Hepatocyte (in vitro differentiated cells): ENCODE measurements at regions not wholly inside any gene's neighbourhood (a gene's known extent, or its start where the extent isn't known, plus 50 kb on each side); places are given as distances from the start of the nearest gene placed in this dataset.

Experiments used
- DNase-seq: peaks from one replicate; pipeline ENCODE4 v3.0.0-alpha.2; 2016; ENCODE audit warnings: low spot score
- H2AFZ ChIP-seq: fragments of 200-600 bp; sonication (generic); 2 replicates; pipeline ENCODE4 v1.6.0; 2016; ENCODE audit warnings: antibody characterized with exemption, mild to moderate bottlenecking
- H3K27ac ChIP-seq: fragments of 200-600 bp; sonication (generic); 2 replicates; pipeline ENCODE4 v1.5.1; 2016; ENCODE audit warnings: mild to moderate bottlenecking
- H3K27me3 ChIP-seq: fragments of 200-600 bp; sonication (generic); 2 replicates; pipeline ENCODE4 v1.6.1; 2016
- H3K36me3 ChIP-seq: fragments of 200-600 bp; sonication (generic); replicated peaks from 2 replicates; pipeline ENCODE4 v1.5.1; 2016; ENCODE audit warnings: low read depth; ENCODE audit not compliant: insufficient read depth
- H3K4me1 ChIP-seq: fragments of 200-600 bp; sonication (generic); 2 replicates; pipeline ENCODE4 v1.5.1; 2016; ENCODE audit warnings: mild to moderate bottlenecking, moderate library complexity; ENCODE audit not compliant: insufficient read depth
- H3K4me2 ChIP-seq: fragments of 200-600 bp; sonication (generic); 2 replicates; pipeline ENCODE4 v1.6.0; 2016
- H3K4me3 ChIP-seq: fragments of 200-600 bp; sonication (generic); 2 replicates; pipeline ENCODE4 v1.5.1; 2016; ENCODE audit warnings: mild to moderate bottlenecking
- H3K79me2 ChIP-seq: fragments of 200-600 bp; sonication (generic); 2 replicates; pipeline ENCODE4 v1.6.0; 2017; ENCODE audit warnings: mild to moderate bottlenecking
- H3K9me2 ChIP-seq: fragments of 200-600 bp; sonication (generic); replicated peaks from 2 replicates; pipeline ENCODE4 v1.6.0; 2017; ENCODE audit warnings: mild to moderate bottlenecking; ENCODE audit not compliant: insufficient read depth
- H3K9me3 ChIP-seq: fragments of 200-600 bp; sonication (generic); 2 replicates; pipeline ENCODE4 v1.5.1; 2016; ENCODE audit warnings: low read depth, mild to moderate bottlenecking
- H4K20me1 ChIP-seq: fragments of 200-600 bp; sonication (generic); 2 replicates; pipeline ENCODE4 v1.6.0; 2016; ENCODE audit warnings: mild to moderate bottlenecking; ENCODE audit not compliant: insufficient read depth, poor library complexity, severe bottlenecking
- EZH2 ChIP-seq: fragments of 200-600 bp; sonication (generic); IDR thresholded peaks from 2 replicates; pipeline ENCODE4 v1.6.1; 2016; ENCODE audit warnings: antibody characterized with exemption, mild to moderate bottlenecking, borderline replicate concordance
- EZH2phosphoT487 ChIP-seq: fragments of 200-600 bp; sonication (generic); IDR thresholded peaks from one replicate; pipeline ENCODE4 v1.6.1; 2018; ENCODE audit warnings: antibody characterized with exemption, mild to moderate bottlenecking, low read depth, moderate library complexity; ENCODE audit not compliant: unreplicated experiment, severe bottlenecking
- WGBS: methylation state at CpG from one replicate; pipeline ENCODE4 v1.1.6; 2016; ENCODE audit warnings: low lambda C conversion rate; ENCODE audit errors: missing lambda C conversion rate; 5-methylcytosine and 5-hydroxymethylcytosine counted together
- TF ChIP-seq, protein P1 (sequence below): fragments of 200-600 bp; sonication (generic); IDR thresholded peaks from 2 replicates; pipeline ENCODE4 v1.5.1; 2016; ENCODE audit warnings: antibody characterized with exemption, mild to moderate bottlenecking; ENCODE audit not compliant: poor library complexity

DNA sequence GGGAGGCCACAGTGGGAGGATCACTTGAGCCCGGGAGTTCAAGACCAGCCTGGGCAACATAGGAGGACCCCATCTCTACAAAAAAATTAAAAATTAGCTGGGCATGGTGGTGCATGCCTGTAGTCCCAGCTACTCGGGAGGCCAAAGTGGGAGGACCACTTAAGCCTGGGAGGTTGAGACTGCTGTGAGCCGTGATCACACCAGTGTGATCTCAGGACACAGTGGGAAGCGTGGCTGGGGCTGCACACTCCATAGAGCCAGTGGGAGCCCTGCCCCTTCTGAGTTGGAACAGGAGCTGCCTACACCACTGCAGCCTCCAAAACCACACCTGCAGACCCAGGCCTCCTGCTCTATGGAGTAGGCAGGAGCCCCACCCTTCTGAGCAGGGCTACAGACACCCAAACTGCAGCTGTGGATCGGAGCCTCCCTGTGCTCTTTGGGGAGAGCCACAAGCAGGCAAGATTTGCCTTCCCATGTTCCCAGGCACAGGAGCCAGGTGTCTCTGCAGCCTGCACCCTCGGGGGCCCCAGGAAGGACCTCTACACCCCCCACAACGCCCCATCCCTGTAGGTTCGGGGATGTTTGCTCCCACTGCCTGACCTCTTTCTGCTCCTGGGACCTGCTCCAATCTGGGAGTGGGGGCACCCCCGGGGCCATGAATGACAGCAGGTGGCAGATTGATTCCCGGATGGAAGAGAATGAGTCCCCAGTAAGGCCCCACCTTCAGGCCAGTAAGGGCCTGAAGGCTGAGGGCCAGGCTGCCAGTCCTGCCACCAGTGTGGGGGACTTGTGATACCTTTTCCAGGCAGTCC lies 245.4 kb downstream of the BUD13 start:
- Histone ChIP-seq H3K9me2 (no peaks in the 10 kb centered on the region), H2AFZ (no peak overlapping the region), H3K27ac (no peak overlapping the region), H3K36me3 (no peaks in the 10 kb centered on the region), H3K27me3 (peaks cover 40% of the 10 kb centered on the region), H3K9me3 (no peaks in the 10 kb centered on the region), H3K4me2 (no peak overlapping the region), H3K79me2 (no peaks in the 10 kb centered on the region), H3K4me1 (no peaks in the 10 kb centered on the region), H4K20me1 (no peaks in the 10 kb centered on the region), H3K4me3 (no peak overlapping the region)
- TF ChIP-seq EZH2: no peak
- TF ChIP-seq EZH2phosphoT487: no peak
- TF ChIP-seq, protein P1, sequence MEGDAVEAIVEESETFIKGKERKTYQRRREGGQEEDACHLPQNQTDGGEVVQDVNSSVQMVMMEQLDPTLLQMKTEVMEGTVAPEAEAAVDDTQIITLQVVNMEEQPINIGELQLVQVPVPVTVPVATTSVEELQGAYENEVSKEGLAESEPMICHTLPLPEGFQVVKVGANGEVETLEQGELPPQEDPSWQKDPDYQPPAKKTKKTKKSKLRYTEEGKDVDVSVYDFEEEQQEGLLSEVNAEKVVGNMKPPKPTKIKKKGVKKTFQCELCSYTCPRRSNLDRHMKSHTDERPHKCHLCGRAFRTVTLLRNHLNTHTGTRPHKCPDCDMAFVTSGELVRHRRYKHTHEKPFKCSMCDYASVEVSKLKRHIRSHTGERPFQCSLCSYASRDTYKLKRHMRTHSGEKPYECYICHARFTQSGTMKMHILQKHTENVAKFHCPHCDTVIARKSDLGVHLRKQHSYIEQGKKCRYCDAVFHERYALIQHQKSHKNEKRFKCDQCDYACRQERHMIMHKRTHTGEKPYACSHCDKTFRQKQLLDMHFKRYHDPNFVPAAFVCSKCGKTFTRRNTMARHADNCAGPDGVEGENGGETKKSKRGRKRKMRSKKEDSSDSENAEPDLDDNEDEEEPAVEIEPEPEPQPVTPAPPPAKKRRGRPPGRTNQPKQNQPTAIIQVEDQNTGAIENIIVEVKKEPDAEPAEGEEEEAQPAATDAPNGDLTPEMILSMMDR: no peak
- WGBS: 94% methylated on average over 10 of the region's 10 CpGs
- DNase-seq: no peak

DNA sequence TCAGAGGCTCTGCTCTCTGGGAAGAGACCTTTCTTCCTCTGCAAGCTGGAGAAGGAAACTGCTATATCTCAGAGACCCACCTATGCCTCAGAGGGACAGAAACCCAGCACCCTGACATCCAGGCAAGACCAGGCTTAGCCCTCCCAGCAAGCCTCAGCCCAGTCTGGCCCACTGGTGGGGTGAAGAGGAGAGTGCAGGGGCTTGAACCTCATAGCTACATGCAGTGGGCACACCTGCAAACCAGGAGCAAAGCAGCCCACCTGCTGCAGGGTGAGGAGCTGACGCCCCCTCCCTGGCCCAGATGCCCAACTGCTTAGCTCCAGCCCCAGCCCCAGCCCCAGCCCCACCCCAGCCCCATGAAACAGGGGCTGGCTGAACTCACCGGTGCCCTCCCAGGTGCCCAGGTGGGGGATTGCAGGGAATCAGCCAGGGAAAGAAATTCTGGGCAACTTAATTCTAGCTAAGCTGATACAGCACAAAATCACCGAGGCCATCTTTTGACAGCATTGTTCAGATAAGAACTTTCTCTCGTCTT lies 246.8 kb downstream of the BUD13 start:
- 65% methylated on average over 4 of the region's 4 CpGs for WGBS
- Histone ChIP-seq H3K79me2 (no peaks in the 10 kb centered on the region), H2AFZ (no peak overlapping the region), H4K20me1 (no peaks in the 10 kb centered on the region), H3K9me3 (no peaks in the 10 kb centered on the region), H3K27ac (no peak overlapping the region), H3K4me1 (no peaks in the 10 kb centered on the region), H3K4me2 (no peak overlapping the region), H3K36me3 (no peaks in the 10 kb centered on the region), H3K4me3 (no peak overlapping the region), H3K9me2 (no peaks in the 10 kb centered on the region), H3K27me3 (peaks cover 38% of the 10 kb centered on the region)
- no peak for DNase-seq
- TF ChIP-seq, protein P1: no peak
- TF ChIP-seq EZH2phosphoT487: no peak

DNA sequence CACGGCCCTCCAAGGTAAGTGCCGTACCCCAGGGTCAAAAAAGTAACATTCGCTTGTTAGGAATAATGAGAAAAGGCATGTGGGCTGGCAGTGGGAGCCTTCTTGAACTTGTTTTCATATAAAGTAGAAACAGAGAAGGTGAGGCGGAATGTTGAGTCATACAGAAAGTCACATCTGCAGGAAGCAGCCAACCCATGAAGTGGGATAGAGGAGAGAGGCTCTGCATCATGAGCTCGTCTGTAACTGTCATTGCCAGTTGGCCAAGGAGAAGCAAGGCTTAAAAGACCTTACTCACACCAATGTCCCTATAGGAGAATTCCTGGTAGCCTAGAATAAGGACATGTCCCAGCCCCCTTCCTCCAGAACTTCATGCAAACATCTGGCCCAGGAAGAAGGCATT lies 253.3 kb downstream of the BUD13 start:
- Histone ChIP-seq H3K4me3 (no peak overlapping the region), H3K4me1 (no peaks in the 10 kb centered on the region), H3K27ac (no peak overlapping the region), H3K9me3 (no peaks in the 10 kb centered on the region), H2AFZ (no peak overlapping the region), H3K27me3 (peaks cover 8% of the 10 kb centered on the region), H3K4me2 (no peak overlapping the region), H4K20me1 (no peaks in the 10 kb centered on the region), H3K9me2 (no peaks in the 10 kb centered on the region), H3K79me2 (no peaks in the 10 kb centered on the region), H3K36me3 (no peaks in the 10 kb centered on the region)
- 79% methylated on average over 5 of the region's 5 CpGs for WGBS
- no peak for TF ChIP-seq EZH2
- no peak for TF ChIP-seq EZH2phosphoT487
- TF ChIP-seq, protein P1: no peak
- DNase-seq: no peak
